Stimulated activated CD4-positive, alpha-beta T cell treated with anti-CD3 and anti-CD28 coated beads, Interleukin-12 subunit alpha, Interleukin-12 subunit beta, amount 100 ng/mL, for 24 hours (primary cell): ENCODE measurements at regions not wholly inside any gene's neighbourhood (a gene's known extent, or its start where the extent isn't known, plus 50 kb on each side); places are given as distances from the start of the nearest gene placed in this dataset.
A peak's percentile ranks its signal among the peaks of the same experiment; 100 is the strongest.
"Not testable (repeated sequence)": the region's sequence is repeated elsewhere in the genome, so short reads cannot be mapped to it uniquely, and the experiment has no call there.

Experiments used
- DNase-seq, 2 experiments: peaks; one replicate each; pipeline ENCODE4 v3.0.0-alpha.2; 2020; ENCODE audit warnings: low read depth in 2 of 2

- no peak for DNase-seq
Observed at GRCh38 chr12:89064780-89065179, 287.5 kb downstream of the DUSP6 start.

GRCh38 chr12:89064151-89064550 is 288.1 kb downstream of the DUSP6 start:
- no peak for DNase-seq

GRCh38 chr12:89062996-89063395 is 289.3 kb downstream of the DUSP6 start:
- no peak for DNase-seq

GRCh38 chr12:89059721-89060541 is 292.4 kb downstream of the DUSP6 start:
- no peak for DNase-seq

- no peak for DNase-seq
Observed at GRCh38 chr12:89059056-89059455, 293.2 kb downstream of the DUSP6 start.

- DNase-seq: no peak
Observed at GRCh38 chr12:89058402-89058801, 293.9 kb downstream of the DUSP6 start.

GRCh38 chr12:89053817-89054216 is 298.5 kb downstream of the DUSP6 start:
- not testable (repeated sequence) for DNase-seq

GRCh38 chr12:89051065-89051677 is 301.1 kb downstream of the DUSP6 start:
- DNase-seq: no peak

GRCh38 chr12:89047856-89048418 is 304.4 kb downstream of the DUSP6 start:
- DNase-seq: no peak

- no peak for DNase-seq
Observed at GRCh38 chr12:89041078-89041477, 311.2 kb downstream of the DUSP6 start.

GRCh38 chr12:89040146-89040964 is 311.9 kb downstream of the DUSP6 start:
- peak; percentile 60 to 71 for DNase-seq

GRCh38 chr12:89038831-89039512 is 313.3 kb downstream of the DUSP6 start:
- no peak for DNase-seq

GRCh38 chr12:89033062-89033461 is 319.2 kb downstream of the DUSP6 start:
- DNase-seq: no peak

GRCh38 chr12:89029961-89030360 is 322.3 kb downstream of the DUSP6 start:
- DNase-seq: no peak

- DNase-seq: no peak
Observed at GRCh38 chr12:89024580-89024979, 327.7 kb downstream of the DUSP6 start.

GRCh38 chr12:89023936-89024335 is 328.4 kb downstream of the DUSP6 start:
- DNase-seq: no peak

GRCh38 chr12:89020689-89021088 is 331.6 kb downstream of the DUSP6 start:
- DNase-seq: no peak

GRCh38 chr12:89020121-89020480 is 332.2 kb downstream of the DUSP6 start:
- DNase-seq: no peak

- DNase-seq: peak; percentile 41 to 56
Observed at GRCh38 chr12:89019439-89020120, 332.7 kb downstream of the DUSP6 start.

- no peak for DNase-seq
Observed at GRCh38 chr12:89016970-89017778, 335.1 kb downstream of the DUSP6 start.
